GM19395 (cell line): ENCODE measurements at regions not wholly inside any gene's neighbourhood (a gene's known extent, or its start where the extent isn't known, plus 50 kb on each side); places are given as distances from the start of the nearest gene placed in this dataset.
"Not testable (repeated sequence)": the region's sequence is repeated elsewhere in the genome, so short reads cannot be mapped to it uniquely, and the experiment has no call there.

Experiments used
- ATAC-seq: cut with Tn5 transposase; IDR thresholded peaks from one replicate; pipeline ENCODE4 v1.9.1; 2021; ENCODE audit warnings: mild to moderate bottlenecking, moderate library complexity; ENCODE audit not compliant: unreplicated experiment

GRCh38 chr6:21909321-21909720 is 315.8 kb downstream of the SOX4 start:
- ATAC-seq = no peak

- ATAC-seq = no peak
Observed at GRCh38 chr6:21911208-21911607, 317.7 kb downstream of the SOX4 start.

- no peak for ATAC-seq
Observed at GRCh38 chr6:21912151-21912832, 318.7 kb downstream of the SOX4 start.

- ATAC-seq = no peak
Observed at GRCh38 chr6:21914121-21914973, 320.8 kb downstream of the SOX4 start.

- ATAC-seq = no peak
Observed at GRCh38 chr6:21915707-21916260, 322.2 kb downstream of the SOX4 start.

- no peak for ATAC-seq
Observed at GRCh38 chr6:21918041-21918440, 324.5 kb downstream of the SOX4 start.

GRCh38 chr6:21918666-21919065 is 325.1 kb downstream of the SOX4 start:
- ATAC-seq = no peak

- ATAC-seq = no peak
Observed at GRCh38 chr6:21922086-21922485, 328.5 kb downstream of the SOX4 start.

- no peak for ATAC-seq
Observed at GRCh38 chr6:21924002-21924401, 330.5 kb downstream of the SOX4 start.

GRCh38 chr6:21928827-21929226 is 335.3 kb downstream of the SOX4 start:
- ATAC-seq = no peak

GRCh38 chr6:21931641-21932335 is 338.2 kb downstream of the SOX4 start:
- ATAC-seq = no peak

- no peak for ATAC-seq
Observed at GRCh38 chr6:21933351-21933750, 339.8 kb downstream of the SOX4 start.

GRCh38 chr6:21935142-21935541 is 341.6 kb downstream of the SOX4 start:
- ATAC-seq = no peak

- peak; percentile 62 for ATAC-seq
Observed at GRCh38 chr6:21935561-21936028, 342.0 kb downstream of the SOX4 start.

- no peak for ATAC-seq
Observed at GRCh38 chr6:21937466-21937865, 343.9 kb downstream of the SOX4 start.

- not testable (repeated sequence) for ATAC-seq
Observed at GRCh38 chr6:21939066-21939465, 345.5 kb downstream of the SOX4 start.

GRCh38 chr6:21941926-21942325 is 348.4 kb downstream of the SOX4 start:
- ATAC-seq = no peak

- no peak for ATAC-seq
Observed at GRCh38 chr6:21942897-21943296, 349.3 kb downstream of the SOX4 start.

- no peak for ATAC-seq
Observed at GRCh38 chr6:21946298-21946783, 350.5 kb downstream of the PRL start.

- ATAC-seq = not testable (repeated sequence)
Observed at GRCh38 chr6:21947227-21947626, 349.6 kb downstream of the PRL start.
